HG02870 (cell line): ENCODE measurements at regions not wholly inside any gene's neighbourhood (a gene's known extent, or its start where the extent isn't known, plus 50 kb on each side); places are given as distances from the start of the nearest gene placed in this dataset.

Experiments
- ATAC-seq: cut with Tn5 transposase; IDR thresholded peaks from one replicate; pipeline ENCODE4 v1.9.1; 2021; ENCODE audit warnings: mild to moderate bottlenecking, moderate library complexity; ENCODE audit not compliant: unreplicated experiment

DNA sequence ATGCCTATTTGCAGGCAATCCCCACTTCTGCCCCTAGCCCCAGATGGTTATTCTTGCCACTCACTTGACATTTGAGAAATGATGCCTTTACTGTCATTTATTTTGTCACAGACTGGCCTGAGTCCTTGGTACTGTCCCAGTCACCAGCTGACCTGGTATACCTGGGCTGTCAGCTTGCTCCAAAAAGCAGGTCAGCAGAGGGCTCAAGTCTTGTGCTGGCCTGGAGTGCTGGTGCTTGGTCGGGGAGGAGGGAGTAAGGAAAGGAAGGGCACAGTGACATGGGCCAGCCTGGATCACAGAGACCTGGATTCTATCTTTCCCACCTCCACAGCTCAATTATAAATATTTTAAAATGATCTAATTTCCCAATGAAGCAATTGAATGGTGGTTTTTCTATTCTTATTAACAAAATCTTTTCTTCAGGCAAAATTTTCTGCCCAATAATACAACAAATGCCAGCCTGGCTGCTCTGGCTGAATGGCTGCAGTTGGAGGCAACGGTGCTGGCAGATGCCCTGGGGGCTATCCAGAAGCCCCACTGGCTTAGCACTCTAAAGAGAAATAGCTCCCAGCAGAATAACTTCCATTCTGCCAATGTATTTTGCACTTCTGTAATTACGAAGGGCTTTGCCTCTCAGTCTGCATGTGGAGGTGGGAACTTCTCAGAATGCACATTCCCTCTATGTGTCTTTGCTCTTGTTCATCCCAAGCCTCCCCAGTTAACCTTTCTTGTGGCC lies 160.6 kb downstream of the GADD45G start:
- no peak for ATAC-seq

DNA sequence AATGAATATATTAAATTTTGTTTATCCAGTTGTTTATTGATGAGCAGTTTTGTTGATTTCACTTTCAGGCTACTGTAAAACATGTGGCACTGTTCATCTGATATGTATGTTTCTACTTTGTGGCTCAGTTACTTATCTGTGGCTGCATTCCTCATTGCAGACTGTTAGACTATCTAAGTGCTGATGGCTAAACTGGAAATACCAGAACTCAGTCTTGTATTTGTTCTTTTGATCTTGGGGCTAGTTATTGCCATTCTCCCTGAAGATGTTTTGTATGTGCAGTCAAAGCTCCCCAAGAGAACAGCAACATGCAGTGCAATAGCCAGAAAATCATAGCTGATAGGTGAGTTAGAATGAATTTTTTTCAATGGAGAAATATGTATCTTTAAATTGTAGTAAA lies 162.2 kb downstream of the GADD45G start:
- no peak for ATAC-seq

DNA sequence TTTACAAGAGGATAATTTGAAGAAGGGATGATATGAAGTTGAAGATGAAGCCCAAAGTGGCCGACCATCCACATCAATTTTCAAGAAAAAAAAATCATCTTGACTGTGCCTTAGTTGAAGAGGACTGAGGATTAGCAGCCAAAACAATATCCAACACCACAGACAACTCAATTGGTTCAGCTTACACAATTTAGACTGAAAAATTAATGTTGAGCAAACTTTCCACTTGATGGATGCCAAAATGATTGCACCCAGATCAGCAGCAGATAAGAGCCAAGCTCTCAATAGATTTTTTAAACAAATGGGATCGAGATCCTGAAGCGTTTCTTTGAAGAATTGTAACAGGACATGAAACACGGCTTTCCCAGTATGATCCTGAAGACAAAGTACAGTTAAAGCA lies 163.2 kb downstream of the GADD45G start:
- no peak for ATAC-seq

DNA sequence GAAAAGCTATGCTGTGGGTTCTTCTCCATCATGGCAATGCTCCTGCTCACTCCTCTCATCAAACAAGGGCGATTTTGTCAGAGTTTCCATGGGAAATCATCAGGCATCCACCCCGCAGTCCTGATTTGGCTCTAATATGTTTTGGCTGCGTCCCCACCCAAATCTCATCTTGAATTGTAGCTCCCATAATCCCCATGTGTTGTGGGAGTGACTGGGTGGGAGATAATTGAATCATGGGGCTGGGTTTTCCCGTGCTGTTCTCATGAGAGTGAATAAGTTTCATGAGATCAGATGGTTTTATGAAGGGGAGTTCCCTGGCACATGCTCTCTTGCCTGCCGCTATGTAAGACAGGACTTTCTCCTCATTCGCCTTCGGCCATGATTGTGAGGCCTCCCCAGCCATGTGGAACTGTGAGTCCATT lies 163.8 kb downstream of the GADD45G start:
- no peak for ATAC-seq

DNA sequence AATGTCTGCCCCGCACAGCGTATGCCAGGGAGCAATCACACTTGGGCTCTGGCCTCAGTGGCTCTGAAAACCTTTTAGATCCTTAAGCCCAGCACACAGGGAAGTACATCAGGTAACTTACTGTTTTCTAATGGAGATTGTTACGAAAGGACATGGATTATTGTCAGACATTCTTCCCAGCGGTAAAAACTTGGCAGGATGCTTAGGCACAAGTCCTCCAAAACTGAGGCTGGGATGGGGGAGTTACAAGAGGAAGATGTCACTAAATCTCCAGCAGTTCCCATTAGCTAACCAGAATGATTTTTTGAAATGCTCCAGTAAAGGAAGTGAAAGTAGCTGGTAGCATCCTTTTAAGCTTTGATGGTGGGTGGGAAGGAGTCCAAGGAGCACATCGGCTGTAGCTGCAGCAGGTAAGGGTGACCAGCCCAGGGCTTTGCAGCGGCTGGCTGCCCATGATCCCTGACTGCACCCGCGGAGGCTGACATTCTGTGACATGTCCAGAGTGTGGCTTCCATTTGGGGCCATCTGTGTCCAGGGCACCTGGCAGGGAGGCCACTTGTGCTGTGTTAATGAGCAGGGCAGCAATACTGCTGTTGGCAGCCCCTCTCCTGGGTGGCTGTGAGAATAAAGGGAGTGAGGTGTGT lies 165.8 kb downstream of the GADD45G start:
- no peak for ATAC-seq

DNA sequence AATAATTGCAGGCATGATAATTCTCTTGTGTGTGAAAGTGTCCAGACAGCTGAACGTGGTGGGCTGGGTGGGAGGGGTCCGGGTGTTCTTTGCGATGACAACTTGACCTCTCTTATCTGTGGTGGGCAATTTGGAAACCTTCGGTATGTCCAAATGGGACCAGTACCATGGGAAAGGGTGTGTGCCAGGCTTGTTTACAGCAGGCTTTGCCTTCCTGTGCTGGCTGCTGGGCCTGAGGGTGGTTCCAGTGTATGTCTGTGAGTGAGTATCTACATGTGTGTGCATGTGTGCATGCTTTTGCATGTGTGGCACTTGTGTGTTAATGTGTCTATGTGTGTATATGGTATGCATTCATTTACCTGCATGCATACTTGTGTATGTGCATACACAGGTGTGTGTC lies 166.4 kb downstream of the GADD45G start:
- no peak for ATAC-seq

DNA sequence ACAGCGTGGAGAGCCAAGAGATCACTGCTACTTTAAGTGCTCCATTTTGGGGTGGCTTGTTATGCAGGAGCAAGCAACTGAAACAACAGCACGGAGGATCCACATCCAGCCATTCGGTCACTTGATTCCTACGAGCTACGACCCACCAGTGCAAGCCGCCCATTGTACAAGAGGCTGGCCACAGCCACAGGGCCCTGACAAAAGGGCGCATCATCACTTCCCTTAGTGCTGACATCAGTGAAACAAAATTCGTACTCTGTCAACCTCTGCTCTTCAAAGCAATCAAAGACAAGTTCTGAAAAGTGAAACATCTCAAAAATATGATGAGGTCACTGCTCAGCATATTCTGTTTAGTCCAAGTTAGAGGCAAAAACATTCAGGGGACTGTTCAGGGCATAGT lies 168.4 kb downstream of the GADD45G start:
- ATAC-seq: no peak

DNA sequence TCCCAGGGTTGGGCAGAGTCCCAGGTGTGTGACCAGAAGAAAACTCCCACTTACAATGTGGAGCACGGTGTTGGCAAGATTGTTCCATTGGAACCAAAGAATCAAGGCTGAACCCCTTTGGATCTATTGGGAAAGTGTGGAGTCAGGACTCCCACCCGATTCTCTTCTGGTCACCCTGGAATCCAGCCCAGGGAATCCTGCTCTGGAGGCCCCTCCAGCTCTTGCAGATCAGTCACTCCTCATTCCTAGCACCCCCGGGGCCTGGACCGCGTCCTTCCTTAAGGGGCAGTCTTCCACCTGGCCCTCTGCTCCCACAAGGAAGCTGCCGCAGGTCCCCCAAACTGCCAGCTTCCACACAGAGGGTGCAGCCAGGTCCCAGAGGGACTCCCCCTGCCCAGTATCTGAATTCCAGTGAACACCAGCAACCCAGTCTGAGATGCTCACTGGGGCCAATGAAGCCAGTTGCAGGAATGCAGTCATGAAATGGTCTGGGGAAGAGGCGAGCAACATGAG lies 170.1 kb downstream of the GADD45G start:
- ATAC-seq: no peak

DNA sequence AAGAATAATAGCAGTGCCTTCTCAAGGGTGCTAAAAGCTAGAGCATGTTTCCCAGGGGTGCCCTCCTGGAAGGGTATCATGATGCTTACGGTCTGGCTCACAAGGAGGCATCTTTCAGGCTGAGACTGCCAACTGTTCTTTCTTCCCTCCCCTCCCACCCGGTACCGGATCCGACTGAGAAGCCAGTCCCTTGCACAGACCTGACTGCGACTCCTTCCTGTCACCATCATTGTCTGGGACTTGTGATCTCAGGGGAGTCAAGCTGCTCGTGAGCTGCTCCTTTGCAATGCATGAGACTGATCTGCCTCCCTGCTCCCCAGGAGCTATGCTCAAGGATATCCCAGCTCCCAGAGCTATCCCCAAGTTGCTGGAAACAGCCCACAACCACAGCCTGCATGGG lies 170.8 kb downstream of the GADD45G start:
- ATAC-seq: no peak

DNA sequence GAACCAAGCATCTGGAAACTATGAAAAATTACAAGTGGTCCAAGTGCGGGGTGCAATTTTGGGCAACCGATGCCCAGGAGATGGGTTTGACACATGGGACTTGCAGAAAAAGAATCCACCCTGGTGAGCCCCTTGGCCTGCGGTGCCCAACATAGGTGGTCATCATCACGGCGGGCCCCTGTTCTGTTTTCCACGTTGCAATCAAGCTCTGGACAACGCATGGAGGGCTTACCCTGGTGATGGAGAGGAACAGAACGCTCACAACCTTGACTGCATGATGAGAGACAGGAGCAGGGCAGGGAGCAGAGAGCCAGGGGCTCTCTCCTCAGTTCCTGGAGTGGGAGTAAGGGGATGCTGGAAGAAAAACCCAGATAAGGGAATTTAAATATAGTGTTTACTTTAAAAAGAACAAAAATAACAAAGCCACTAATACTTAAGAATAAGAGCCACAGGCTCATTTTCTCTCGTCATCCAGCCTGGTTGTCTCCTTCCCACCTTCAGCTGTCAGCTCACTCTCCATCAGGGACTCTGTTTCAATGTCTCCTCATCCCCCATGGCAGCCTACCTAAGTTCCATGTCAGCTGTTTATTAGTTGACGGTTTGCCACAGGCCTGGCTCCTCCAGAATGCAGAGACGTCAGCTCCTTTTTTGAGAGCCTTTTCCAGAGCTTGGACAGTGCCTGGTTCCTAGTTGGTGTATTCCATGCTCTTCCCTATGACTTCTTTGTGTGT lies 172.1 kb downstream of the GADD45G start:
- no peak for ATAC-seq

DNA sequence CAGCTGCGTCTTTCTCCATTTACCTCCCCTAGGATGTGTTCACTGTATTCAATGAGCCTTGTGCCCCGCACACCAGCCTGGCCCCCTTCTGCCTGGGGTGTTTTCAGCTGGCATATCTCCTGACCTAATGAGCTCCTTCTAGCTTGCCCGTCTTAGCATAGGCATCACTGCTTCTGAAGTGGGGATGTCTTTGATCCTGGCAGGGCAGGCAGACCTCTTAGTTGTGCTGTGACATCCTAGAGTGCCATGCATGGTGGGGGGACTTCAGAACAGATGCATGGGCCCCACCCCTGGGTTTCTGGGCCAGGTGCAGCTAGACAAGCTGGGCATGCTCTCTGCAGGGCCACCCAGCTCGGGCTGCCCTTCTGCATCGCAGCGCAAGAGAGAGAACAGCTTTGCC lies 172.7 kb downstream of the GADD45G start:
- ATAC-seq: no peak

DNA sequence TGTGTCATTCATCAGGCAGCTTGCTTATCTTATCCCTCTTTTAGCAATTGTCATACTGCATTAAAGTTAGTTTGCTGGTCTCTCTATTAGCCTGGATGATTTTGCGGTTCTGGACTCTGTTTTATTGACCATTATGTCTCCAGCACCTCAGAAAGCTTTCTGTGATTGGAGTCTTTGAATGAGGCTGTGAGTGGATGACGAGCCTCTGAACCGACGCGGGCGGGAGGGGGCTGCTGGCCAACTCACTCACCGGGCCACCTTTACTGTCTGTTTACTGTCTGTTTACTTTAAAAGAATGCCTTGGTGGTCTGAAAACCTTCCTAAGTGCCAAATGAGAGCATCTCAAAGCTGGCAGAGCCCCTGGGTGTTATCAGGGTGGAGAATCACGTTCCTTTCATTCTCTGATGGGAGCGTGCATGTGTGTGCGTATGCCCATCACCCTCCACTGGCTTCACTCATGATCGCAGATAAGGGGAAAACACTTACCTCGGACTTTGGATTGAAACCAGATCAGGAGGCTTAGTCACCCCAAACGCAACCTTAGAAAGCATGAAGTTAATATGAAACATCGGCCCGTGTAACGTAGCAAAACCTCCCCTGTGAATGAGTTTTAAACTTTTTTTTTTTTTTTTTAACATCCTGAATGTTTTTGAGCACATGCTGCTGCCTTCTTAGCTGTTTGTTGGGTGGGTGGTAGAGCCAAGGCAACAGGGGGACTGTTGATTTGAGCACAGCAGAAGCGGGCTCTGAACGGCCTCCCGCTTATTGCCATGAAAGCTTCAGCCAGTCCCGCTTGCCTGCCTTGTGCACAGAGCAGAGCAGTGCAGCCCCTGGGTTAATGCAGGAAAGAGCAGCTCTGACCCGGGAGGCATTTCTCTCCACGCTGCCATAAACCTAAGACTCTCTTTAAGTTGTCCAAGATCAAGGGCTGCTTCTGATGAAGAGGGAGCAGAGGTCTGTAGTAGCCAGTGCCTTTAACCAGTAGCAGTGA lies 173.6 kb downstream of the GADD45G start:
- ATAC-seq: no peak

DNA sequence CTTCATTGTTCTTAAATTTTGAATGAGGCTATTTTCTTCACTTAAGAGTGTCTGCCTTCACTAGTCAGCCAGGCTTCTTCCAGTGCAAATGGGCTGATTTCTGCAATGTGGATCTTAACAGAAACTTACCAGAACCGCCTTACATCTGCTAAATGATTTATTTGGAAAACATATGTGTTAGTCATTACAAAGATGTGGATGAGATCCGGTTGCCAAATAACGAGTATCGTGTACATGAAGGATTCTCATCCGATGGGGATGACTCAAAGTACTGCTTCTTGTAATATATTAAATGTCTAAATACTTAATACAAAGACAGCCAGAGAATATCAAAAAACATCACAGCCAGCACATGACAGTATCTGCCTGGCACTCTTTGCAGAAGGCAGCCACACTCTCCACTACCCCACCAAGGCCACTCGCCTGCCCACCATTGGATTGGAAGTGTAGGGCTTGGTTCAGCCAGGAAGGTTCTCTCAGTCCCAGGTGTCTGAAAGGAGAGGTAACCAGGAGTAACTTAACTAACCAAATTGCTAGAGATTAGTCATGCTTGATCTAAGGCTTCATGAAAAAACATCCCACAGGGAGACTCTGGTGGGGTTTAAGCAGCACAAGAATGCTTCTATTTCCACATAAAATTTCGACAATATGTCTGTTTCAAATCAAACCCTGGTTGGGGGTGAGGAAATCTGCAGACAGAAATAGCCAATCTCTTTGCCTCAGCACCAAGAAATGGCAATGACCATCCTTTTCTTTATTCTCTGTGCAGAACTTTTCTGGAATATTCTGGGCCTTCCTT lies 174.8 kb downstream of the GADD45G start:
- no peak for ATAC-seq

DNA sequence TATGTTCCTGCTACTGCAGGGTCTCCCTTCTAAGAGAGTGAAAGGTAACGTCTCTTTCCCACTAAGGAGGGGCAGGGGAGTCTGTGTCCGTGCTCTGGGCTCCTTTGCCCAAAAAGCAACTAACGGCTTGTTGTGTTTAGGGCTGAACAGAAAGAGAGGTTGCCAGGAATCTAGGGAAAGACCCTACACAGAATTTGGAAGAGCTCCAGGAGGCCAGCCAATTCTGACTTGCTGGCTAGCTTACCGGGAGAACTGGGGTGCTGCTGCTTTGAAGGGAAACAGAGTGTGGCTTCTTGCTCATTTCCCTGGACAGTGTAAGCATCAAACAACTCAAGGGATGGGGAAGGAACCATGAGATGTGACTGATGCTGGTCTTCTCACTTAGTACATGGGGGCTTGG lies 176.1 kb downstream of the GADD45G start:
- no peak for ATAC-seq

DNA sequence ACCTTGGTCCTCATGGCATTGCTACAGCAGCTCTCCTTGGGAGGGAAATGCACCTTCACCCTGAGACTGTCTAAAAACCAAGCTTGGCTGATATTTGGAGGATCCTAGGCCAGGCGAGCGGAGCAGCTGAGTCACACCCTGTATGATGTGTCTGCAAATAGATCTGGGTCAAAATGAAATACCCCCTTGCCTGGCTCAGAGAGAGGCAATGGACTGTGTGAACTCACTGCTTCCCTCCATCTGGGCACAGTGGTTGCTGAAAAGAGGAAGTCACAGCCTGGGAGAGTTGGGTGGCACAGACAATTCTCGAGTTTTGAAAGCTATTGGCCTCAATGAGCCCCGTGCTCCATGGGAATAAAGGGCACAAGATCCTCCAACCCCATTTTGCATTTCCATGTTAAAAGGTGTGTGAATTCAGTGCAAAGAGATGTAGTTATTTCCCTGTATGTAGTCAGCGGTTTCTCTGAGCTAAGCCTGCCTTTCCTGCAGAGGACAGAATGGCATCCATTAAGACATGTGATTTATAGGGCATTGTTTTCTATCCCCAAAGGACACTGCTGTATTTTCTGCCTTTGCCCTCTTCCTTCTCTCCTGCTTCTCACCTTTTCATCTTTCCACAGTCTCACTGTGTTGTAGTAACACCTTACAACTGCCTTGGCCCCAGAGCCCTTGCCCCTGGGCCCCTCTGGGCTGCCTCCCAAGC lies 177.2 kb downstream of the GADD45G start:
- no peak for ATAC-seq

DNA sequence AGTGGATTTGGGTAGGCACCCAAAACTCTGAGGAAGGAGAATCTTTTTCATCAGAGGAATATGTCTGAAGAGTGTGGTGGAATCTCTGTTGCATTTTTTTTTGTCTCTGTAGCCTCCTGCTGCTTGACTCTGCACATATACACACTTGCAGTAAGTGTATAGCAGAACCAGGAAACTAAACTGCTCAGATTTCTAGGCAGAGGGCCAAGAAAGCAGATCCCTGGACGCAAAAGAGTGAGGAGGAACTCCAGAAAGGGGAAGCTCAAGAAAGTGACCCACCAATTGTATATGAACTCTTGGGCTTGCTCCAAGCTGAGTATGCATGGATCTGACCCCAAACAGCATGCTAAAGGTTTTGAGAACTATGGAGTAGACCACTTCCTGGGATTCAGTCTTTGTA lies 181.8 kb downstream of the GADD45G start:
- ATAC-seq: no peak

DNA sequence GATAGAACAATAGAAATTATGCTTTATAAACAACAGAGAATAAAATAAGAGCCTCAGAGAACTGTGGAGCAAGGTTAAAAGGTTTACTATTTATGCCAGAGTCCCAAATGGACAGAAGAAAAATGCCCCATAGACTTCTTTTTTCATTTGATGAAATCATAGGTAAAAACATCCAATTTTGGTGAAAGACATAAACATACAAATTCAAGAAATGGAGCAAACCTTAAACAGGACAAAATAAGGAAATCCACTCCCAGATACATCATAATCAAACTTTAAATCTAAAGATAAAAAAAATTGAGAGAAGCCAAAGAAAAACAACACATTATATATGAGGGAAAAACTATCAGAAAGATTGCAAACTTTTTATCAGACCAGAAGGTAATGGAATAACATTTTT lies 182.8 kb downstream of the GADD45G start:
- ATAC-seq: no peak

DNA sequence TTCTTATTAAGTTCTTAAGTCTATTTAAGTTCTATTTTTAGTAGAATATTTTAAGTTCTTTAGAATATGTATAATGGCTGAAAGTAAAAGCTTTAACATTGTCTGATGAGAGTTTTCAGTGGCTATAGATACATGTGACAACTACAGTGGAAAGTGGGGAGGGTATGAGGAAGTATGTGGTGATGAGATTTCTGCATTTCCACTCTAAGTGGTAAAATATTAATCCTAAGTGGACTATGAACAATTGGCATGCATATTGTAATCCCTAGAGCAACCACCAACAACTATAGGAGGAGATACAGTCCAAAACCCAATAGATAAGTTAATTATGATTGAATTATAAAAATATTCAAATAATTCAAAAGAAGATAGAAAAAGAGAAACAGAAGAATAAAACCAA lies 183.6 kb downstream of the GADD45G start:
- ATAC-seq: no peak

DNA sequence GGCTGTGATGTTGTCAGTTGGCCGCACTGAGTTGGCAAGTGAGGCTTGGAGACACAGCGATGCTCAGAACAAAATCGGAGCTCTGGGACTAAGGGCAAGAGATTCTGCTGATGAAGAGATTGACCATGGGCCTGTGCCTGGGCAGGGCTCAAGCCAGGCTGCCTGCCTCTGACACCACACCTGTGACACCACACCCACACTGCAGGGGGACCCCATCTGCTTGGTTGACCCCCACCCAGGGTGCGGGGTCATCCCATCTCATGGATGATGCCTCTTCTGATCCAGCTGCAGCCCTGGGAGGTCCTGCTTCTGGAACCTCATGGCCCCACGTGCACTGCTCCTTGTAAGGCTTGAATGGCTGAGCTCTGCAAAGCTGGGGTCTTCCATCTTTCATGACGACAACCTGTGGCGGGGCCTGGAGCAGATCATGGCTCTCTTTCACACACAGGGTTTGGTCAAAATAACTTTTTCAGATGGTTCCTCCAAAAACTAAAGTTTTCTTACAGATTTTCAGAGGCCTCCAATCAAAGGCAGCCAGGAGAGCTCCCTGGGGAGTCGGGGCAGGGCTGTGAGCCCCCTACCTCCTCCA lies 185.2 kb downstream of the GADD45G start:
- ATAC-seq: no peak
